Activated CD4-positive, alpha-beta T cell treated with anti-CD3 and anti-CD28 coated beads, Interleukin-2, amount 50 U/mL, for 4 hours (primary cell): ENCODE measurements at regions not wholly inside any gene's neighbourhood (a gene's known extent, or its start where the extent isn't known, plus 50 kb on each side); places are given as distances from the start of the nearest gene placed in this dataset.
"Not testable (repeated sequence)": the region's sequence is repeated elsewhere in the genome, so short reads cannot be mapped to it uniquely, and the experiment has no call there.

Experiments
- DNase-seq, 2 experiments: peaks; one replicate each; pipeline ENCODE4 v3.0.0-alpha.2; 2020

- no peak for DNase-seq
These were observed 368.2 kb upstream of the CITED2 start for GRCh38 chr6:139742671-139743070.

- no peak for DNase-seq
These were observed 364.5 kb upstream of the CITED2 start for GRCh38 chr6:139738801-139739455.

- DNase-seq: no peak
These were observed 362.0 kb upstream of the CITED2 start for GRCh38 chr6:139736325-139736906.

- DNase-seq: no peak
These were observed 358.0 kb upstream of the CITED2 start for GRCh38 chr6:139732451-139732850.

- DNase-seq: no peak
These were observed 356.0 kb upstream of the CITED2 start for GRCh38 chr6:139730340-139730974.

- DNase-seq: no peak
These were observed 354.5 kb upstream of the CITED2 start for GRCh38 chr6:139728876-139729427.

GRCh38 chr6:139726272-139726671 is 351.8 kb upstream of the CITED2 start:
- not testable (repeated sequence) for DNase-seq

GRCh38 chr6:139722530-139722929 is 348.1 kb upstream of the CITED2 start:
- DNase-seq: no peak

- DNase-seq: no peak
These were observed 347.5 kb upstream of the CITED2 start for GRCh38 chr6:139721954-139722353.

- DNase-seq: no peak
These were observed 339.6 kb upstream of the CITED2 start for GRCh38 chr6:139713900-139714506.

- DNase-seq: no peak
These were observed 339.0 kb upstream of the CITED2 start for GRCh38 chr6:139713424-139713823.

- DNase-seq: no peak
These were observed 338.4 kb upstream of the CITED2 start for GRCh38 chr6:139712830-139713229.

- DNase-seq: no peak
These were observed 337.5 kb upstream of the CITED2 start for GRCh38 chr6:139711804-139712585.

GRCh38 chr6:139710556-139710955 is 336.1 kb upstream of the CITED2 start:
- no peak for DNase-seq

GRCh38 chr6:139708337-139709199 is 334.1 kb upstream of the CITED2 start:
- no peak for DNase-seq

- DNase-seq: no peak
These were observed 332.5 kb upstream of the CITED2 start for GRCh38 chr6:139706912-139707311.

- no peak for DNase-seq
These were observed 330.8 kb upstream of the CITED2 start for GRCh38 chr6:139705284-139705683.

- no peak for DNase-seq
These were observed 329.3 kb upstream of the CITED2 start for GRCh38 chr6:139703780-139704179.

- no peak for DNase-seq
These were observed 328.3 kb upstream of the CITED2 start for GRCh38 chr6:139702706-139703105.

GRCh38 chr6:139701695-139702094 is 327.2 kb upstream of the CITED2 start:
- no peak for DNase-seq

GRCh38 chr6:139701003-139701402 is 326.6 kb upstream of the CITED2 start:
- DNase-seq: no peak

- no peak for DNase-seq
These were observed 325.5 kb upstream of the CITED2 start for GRCh38 chr6:139699911-139700310.
